Dermis microvascular lymphatic vessel endothelial cell (primary cell): ENCODE measurements at regions not wholly inside any gene's neighbourhood (a gene's known extent, or its start where the extent isn't known, plus 50 kb on each side); places are given as distances from the start of the nearest gene placed in this dataset.

ENCODE experiments used
- DNase-seq, 2 donors: peaks; one replicate each; pipeline versions ENCODE4 v3.0.0 to v3.0.0-alpha.2; 2010; ENCODE audit warnings: low read depth in 2 of 2

DNA sequence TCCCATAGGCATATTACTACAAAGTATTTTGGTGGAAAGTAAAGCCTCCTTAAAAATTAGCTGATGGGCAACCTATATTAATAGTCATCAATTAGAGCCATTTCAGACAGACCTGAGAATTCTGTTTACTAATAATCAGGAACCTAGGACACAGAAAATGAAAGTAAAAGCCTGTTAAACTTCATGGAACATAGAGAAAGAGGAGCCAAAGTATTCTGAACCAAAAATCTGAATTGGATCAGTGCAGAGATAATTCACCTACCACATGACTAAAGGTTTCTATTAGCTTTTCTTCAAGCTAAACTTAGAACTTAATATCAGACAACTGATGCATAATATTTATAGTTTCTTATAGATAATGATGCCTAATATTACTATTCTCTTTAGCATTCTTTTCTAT is 204.5 kb upstream of the RHOBTB1 start:
- no peak for DNase-seq

DNA sequence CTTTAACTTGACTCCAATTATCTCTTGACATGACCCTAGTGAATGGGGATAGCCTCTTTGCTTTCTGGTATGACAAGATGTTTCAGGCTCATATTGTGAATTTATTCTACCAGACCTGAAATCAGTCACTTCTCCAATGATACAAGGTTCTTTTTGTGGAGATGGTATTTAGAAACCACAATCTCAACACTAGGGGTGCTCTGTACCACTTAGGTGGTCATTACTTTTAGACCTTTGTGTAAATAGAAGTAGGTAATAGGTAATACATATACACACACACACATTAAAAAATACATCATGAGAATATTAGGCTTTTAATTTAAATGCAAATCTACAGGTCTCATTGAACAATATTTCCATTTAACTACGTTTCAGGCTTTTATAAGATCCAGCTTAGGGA is 199.0 kb upstream of the RHOBTB1 start:
- no peak for DNase-seq

DNA sequence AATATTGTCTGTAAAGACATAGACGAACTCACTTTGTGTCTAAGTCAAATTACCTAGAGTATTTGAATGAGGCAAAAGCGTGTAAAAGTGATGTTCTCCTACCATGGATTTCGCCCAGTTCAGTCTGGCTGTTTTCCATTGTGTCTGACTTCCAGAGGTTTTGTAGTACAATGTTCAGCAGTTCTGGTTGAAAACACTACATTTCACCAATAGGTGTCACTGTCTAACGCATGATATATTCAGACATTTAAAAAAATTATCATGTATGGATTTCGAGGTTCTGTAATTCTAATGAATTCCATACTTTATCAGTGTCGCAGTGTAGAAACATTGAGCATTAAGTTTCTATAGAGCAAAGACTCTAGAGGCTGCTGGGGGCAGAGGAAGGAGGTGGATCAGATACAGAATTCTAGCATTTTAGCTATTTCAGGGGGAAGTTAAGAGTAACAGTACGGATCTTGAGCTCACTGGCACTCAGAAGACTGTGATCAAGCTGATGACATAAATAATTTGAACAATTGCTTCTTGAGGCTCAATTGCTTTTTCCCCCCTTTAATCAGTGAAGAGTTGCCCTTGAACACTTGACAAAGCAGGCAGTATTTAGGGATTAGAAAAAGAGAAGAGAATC is 196.9 kb upstream of the RHOBTB1 start:
- peak; percentile 76 for DNase-seq

DNA sequence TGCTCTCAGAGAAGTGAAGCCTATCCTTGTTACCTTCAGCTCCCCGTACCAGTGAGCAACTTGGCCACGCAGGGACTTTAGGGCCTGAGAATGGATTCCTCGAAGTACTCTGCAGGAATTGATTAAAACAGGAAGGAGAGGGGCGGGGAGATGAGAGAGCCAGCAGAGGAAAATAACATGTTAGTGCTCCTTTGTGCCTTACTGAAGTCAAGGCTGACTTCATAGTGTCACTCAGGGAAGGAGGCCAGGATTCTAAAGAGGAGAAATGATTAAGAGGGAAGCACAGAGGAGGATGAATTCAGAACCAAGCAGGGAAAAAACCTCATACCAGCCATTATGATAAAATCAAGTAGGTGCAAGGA is 195.6 kb upstream of the RHOBTB1 start:
- DNase-seq, result peak in 1 of 2 donors; percentile 25

DNA sequence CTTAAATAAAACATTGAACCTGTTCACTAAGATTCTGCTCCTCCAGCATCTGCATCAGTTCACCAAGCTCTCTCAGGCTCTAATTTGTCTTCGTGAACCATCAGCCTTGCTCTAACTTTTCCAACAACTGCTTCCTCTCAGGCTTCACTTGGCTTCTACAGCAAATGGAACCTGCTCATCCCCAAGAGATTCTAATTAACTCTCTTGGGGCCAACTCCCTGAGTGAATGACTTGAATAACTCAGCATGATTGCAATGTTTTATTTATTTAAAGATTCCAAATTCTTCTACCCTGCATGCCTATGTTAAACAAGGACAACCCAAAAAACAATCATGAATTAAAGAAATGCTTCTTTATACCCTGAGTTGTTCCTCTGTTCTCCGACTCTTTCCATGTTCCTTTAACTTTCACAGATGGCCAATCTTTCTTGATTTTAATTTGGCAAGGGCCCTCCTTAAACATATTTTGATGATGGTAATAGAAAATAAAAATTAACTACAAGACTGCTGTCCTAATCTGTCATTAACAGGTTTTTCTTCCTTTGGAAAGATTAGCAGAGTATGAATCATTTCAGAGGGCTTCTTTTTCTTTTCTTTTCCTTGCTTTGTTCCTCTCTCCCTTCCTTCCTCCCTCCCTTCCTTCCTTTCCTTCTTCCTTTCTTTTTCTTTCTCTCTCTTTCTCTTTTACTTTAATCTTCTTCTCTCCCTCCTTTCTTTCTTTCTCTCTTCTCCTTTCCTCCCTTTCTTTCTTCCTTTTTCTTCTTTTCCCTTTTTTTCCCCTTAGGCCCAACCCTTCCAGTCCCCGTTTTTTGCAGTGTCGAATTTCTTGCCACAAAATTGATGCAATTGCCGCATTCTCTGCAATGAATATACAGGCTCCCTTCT is 195.0 kb upstream of the RHOBTB1 start:
- DNase-seq, result no peak

DNA sequence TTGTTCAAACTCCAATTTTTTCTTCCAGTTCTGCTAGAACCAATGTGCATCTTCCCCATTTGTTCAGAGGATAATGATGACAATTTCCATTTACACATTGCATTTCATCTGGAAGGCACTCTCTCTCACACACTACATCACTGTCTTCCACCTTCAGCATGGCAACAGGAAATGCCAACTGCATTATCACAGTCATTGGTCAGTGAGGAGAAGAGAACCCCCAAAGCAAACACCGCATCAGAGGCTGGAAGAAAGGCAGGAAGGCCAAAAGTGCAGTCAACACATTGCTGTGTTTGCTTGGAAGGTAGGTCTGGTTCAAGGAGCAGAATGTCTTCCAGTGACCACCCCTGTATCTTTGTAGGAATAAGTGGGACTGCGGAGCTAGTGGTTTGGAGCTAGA is 192.2 kb upstream of the RHOBTB1 start:
- peak in 1 of 2 donors; percentile 67 for DNase-seq

DNA sequence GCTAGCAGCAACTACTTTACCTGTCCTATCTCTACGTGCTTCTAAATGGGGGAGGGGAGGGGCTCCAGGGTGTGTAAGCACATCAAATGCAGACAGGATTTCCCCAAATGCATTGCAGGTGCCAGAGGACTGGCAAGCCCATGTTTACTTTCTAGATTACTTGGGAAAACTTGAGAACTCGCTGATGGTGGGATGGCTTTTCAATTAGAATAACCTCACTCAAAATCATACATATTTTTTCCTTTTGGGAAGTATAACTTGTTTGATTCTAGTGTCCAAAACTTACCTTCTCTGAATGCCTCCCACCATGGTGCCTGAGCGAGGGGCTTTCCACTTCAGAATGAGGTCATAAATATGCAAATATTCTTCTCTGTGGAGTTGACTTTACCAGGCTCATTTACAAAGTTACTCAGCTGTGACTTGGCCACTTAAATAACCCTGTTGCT is 191.3 kb upstream of the RHOBTB1 start:
- DNase-seq, result no peak

DNA sequence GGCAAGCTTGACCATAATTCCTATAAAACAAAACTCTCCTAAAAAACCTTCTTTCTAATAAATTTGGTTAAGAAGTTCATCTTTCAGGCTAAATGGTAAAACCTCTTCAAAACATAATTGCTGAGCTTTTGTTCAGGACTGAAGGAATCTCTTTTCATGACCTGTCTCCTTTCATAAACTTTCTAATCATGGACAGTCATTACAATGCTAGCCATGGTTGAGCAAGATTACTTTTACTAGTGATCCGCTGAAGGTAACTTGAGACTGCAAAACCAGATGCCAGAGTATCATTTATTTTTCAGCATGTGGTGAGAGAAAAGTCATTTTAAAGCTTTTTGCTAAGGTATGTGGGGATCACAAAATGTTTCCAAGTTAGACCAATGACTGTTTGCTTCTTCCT is 186.4 kb upstream of the RHOBTB1 start:
- no peak for DNase-seq

DNA sequence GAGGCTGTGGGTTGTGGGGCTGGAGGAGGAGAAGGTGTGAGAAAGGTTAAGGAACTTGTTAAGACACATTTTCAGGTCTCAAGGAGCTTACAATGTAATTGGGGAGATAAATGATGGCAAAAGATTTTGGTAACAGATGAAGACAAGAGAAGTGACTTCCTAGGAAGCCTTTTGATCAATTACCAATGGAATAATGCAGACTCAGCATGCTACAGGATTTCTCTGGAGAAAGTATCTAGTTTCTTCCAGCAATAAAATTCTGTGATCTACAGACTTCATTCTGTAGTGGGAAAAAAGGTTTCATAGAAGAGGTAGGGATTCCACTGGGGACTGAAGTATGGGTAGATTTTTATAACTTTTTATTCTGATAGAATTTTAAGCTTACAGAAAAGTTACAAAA is 184.2 kb upstream of the RHOBTB1 start:
- DNase-seq, result no peak

DNA sequence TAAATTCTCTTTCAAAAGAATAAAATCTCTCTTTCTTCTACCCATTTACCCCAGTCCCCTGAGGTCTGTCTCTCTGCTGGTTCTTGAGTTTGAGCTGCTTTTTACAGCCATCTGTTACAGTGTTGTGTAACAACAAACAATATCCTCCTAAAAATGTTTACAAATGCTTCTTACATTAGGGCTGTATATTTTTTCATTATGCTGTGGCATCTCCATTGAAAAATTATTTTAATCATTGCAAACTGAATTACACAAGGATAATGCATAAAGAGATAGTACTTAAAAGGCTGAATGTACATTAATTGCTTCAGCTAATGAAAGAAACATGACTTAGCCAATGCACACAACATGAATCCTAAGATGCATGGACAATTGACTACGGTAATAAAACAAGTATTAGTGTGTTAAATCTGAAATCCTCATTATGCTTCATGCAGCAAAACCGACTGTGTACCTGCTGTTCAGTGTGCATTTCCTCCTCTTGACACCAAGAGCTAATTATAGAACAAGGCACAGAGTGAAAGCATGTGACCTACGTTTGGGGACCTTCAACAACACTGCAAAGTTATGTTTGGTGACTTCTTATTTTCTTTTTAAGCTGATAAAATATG is 181.7 kb upstream of the RHOBTB1 start:
- no peak for DNase-seq

DNA sequence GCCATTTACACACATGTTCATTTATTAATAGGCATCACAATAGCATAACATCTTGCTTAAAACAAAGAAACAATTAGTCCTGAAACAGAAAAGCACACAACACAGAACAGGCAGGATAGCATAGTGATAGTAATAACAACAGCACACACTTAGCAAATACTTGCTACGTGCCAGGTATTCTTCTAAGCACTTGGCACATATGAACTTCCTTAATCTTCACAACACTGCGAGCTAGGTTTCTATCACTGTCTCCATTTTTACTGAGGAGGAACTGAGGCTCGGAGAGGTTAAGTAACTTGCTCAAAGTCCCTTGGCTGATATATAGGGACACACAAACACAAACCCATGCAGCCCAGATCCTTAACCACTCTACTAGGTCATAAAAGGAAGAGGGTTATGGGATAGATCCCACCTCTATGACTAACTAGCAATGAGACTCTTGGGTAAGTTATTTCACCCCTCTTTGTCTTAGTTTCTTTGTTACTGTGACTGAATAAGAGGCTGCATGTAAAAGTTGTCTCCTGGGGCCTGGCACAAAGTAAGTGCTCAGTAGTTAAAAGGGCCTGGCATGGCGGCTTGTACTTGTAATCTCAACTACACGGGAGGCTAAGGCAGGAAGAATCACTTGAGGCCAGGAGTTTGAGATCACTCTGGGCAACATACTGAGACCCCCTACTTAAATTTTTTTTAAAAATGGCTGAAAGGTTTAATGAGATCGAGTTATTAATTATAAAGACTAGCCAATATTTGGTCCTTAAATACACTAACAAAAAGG is 181.0 kb upstream of the RHOBTB1 start:
- no peak for DNase-seq

DNA sequence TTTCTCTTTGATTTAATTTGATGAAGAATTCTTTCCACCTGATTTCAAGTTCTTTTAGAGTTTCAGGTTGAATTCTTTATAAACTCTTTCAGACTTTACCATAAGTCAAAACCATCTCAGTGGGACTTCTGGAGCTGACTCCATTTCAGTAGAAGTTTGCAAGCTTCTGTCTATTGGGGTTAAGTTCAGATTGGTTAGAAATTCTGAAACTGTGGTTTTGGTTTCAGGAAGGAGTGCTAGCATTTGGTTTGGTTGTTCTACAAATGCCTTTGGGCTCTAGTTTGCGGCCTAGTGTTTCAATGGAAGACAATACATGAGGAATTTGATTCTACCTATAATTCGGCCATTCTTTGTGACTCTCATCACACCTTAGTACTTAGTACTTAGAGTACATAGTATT is 176.8 kb upstream of the RHOBTB1 start:
- no peak for DNase-seq

DNA sequence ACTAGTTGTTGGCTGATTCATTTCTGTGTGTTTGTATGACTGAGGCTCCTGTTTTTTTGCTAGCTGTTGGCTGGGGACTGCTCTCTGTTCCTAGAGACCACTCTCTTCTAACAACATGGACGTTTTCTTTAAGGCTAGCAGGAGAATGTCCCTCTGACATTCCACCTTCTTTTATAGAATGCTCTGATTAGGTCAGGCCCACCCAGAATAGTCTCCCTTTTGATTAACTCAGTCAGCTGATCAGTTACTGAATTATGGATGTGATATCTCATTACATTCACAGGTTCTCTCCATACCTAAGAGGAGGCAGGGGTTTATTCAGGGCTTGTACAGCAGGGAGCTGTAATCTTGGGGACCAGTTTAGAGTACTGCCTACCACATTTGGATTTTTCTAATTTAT is 175.6 kb upstream of the RHOBTB1 start:
- DNase-seq, result no peak

DNA sequence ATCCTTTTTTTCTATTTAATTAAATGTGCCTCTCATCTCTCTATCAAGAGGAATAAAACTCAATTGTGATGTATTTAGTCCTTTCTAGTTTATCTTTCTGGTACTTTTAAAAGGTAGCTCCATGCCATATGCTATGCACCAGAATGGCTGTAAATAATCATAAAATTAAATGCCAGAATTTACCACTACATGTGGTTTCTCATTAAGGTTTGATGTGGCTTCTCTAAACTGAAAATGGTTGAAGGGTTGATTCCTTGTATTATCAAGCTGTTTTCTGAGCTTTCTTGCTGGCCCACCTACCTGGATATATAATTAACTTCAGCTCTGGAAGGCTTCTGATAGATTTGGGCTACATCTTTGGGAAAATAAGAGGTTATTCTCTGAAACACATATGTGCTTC is 171.9 kb upstream of the RHOBTB1 start:
- no peak for DNase-seq

DNA sequence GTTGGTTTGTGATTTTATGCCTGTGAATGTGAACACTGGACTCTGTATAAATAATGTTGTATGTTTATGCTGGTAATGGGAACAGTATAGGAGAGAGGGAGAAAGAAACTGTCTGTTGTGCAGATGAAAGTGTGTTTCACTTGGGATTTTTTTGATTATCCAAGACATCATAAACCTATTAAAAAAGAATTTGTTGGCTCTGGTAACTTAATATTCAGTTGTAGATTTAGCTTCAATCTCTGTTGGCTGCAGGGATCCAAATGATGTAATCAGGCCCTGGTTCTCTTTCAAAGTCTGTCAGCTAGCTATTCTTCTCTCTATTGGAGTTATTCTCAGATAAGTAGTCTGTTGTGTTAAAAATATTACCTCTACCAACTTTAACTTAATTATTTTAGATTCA is 168.8 kb upstream of the RHOBTB1 start:
- no peak for DNase-seq

DNA sequence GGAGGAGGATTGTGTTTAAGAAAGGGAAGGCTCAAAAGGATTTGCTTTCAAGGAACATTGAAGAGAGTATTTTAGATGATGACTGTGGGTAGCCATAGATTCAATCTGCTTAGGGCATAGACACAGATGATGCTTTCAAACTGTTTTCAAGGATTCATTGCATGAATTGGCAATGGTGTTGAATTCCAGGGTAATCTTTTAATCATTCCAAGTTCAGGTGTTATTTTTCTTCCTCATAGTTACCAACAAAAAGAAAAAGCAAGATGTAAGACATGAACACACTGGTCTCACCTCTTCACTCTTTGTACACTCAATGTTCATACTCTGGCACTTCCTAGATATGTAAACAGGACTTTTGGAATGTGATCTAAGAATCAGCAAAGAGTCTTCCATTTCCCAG is 167.0 kb upstream of the RHOBTB1 start:
- no peak for DNase-seq

DNA sequence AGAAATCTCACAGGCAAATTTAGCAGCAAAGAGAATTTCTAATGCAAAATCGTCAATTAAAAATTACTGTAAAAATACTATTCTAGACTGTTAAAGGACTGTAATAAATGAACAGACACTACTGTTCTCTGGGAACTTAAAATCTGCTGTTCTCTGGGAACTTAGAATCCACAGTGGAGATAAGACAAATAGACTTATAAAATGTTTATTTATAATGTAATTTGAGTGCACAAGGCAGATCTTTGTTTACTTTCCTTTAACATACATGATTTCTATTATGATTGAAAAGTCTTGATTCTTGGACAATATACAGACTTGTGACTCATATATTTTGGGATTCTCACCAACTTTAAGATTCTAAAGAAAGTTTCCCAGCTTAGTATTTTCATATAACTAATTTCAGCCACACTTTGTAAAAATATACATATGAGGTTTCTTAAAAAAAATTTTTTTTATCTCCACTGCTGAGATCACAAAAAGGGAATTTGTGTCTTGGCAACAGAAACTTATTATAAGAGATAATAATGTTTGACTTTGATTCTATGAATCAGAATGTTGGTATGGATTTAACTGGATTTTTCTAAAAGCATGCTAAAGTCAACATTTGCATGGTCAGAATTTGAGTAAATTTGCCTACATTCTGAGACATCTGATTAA is 166.3 kb upstream of the RHOBTB1 start:
- no peak for DNase-seq

DNA sequence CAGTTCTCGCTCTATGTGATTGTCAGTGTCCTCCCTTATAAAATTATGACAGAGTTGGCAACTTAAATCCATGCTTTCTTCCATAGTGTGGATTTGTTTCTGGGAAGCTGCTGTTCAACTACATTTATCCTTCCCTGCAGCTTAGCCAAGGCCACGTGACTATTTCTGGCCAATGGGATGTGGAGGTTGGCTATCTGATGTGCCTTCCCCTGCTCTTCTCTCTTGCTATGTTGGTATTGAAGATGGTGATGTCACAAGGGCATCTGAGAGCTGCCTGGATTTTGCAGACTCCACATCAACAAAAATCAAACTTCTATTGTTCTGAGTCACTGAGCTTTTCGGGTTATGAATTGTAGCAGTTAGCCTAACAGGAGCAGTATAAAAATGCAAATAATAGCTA is 164.9 kb upstream of the RHOBTB1 start:
- DNase-seq, result no peak

DNA sequence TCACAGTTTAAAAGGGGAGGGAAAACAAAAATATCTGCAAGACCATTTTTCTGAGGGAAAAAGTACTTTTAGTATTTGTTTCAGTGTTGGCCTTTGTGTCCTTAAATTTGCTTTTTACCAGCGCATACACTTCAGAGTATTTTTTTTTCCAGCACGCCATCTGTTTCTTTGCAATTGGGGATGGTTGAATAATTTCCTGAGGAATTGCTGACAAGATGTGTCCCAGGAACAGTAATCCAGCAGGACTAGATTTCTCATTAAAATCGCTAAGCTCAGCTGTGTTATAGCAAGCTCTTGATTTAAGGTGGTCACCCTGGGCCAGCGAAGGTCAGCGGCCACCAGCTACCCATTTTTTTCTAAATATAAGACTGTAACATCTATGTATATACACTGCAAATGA is 156.9 kb upstream of the RHOBTB1 start:
- no peak for DNase-seq

DNA sequence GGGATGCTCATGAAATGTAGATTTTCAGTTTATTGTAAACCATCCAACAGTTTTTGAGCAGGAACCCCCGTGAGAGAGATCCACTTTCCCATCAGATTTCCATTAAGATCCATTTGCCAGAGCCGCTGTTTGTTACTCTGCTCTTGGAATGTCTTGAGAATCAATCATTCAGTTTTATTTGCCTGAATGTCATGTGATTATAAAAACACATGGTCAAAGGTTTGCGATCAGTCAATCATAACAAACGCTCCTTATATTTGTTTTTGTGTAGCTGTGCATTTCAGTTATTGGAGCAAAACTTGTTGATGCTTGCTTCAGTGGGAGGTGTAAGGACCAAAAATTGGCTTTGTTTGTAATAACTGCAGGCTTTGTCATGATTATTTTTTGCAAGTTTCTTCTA is 155.8 kb upstream of the RHOBTB1 start:
- no peak for DNase-seq

DNA sequence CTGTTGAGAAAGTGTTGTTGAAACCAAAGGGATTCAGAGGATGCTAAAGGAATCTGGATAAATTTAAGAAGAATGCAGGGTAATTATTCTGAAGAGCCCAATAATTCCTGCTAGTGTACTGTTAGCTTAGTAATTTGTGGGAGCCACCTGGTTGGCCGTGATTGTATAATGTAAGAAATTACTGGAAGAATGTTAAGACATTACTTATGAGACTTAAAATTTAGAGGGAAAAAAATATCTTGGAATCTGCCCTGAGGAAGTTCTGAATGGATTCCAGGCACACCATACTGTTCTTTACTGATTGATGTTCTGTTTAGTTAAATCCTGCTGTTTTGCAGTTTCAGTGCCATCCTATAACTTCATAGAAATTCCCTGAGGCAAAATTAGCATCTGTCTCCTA is 155.0 kb upstream of the RHOBTB1 start:
- DNase-seq, result no peak

DNA sequence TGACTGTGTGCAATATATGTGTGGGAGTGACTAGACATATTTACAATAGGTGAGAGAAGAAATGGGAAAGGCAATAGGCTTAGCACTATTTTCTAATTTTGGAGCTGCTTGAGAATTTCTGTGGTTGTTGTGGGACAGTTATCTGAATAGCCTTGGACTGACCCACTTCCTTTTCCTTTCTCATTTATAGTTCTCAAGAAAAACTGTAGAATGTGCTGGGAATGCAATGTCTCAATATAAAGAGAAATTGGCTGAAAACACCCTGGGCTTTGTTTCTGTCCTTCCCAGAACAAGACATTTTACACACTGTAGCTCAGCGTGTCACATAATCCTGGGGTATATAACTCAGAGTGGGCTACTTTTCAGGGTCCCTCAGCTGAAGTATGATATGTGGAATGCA is 153.0 kb upstream of the RHOBTB1 start:
- no peak for DNase-seq
